IMR-90 (cell line): ENCODE measurements at regions not wholly inside any gene's neighbourhood (a gene's known extent, or its start where the extent isn't known, plus 50 kb on each side); places are given as distances from the start of the nearest gene placed in this dataset.

Experiments used
- BHLHE40 ChIP-seq: fragments of 150-350 bp; IDR thresholded peaks from 2 replicates; pipeline ENCODE4 v1.6.1; 2016; ENCODE audit warnings: mild to moderate bottlenecking, low read depth, low read length
- CHD1 ChIP-seq: IDR thresholded peaks from 2 replicates; pipeline ENCODE4 v1.6.1; 2012; ENCODE audit warnings: low read depth, low read length, improper control_type of control experiment
- CTCF ChIP-seq: conservative IDR thresholded peaks from 2 replicates; pipeline ENCODE4 v1.5.1; 2012; ENCODE audit warnings: mild to moderate bottlenecking, low read depth, low read length, improper control_type of control experiment
- ELK1 ChIP-seq: fragments of 150-350 bp; IDR thresholded peaks from 2 replicates; pipeline ENCODE4 v1.6.1; 2016; ENCODE audit warnings: low read depth, mild to moderate bottlenecking, low read length, moderate library complexity, borderline replicate concordance
- FOS ChIP-seq: fragments of 150-350 bp; IDR thresholded peaks from 2 replicates; pipeline ENCODE4 v1.6.1; 2016; ENCODE audit warnings: low read depth, low read length
- MAFK ChIP-seq: IDR thresholded peaks from 2 replicates; pipeline ENCODE4 v1.6.1; 2012; ENCODE audit warnings: low read depth, low read length, improper control_type of control experiment
- MAZ ChIP-seq: IDR thresholded peaks from 2 replicates; pipeline ENCODE4 v1.6.1; 2012; ENCODE audit warnings: low read depth, mild to moderate bottlenecking, low read length, improper control_type of control experiment, moderate library complexity, borderline replicate concordance
- MXI1 ChIP-seq: IDR thresholded peaks from 2 replicates; pipeline ENCODE4 v1.6.1; 2012; ENCODE audit warnings: low read depth, mild to moderate bottlenecking, low read length, moderate library complexity, borderline replicate concordance
- NFE2L2 ChIP-seq: fragments of 150-350 bp; IDR thresholded peaks from 2 replicates; pipeline ENCODE4 v1.6.1; 2016; ENCODE audit warnings: low read depth, mild to moderate bottlenecking, low read length
- POLR2A ChIP-seq: IDR thresholded peaks from 2 replicates; pipeline ENCODE4 v1.6.1; 2012; ENCODE audit warnings: mild to moderate bottlenecking, low read depth, low read length
- RAD21 ChIP-seq: IDR thresholded peaks from 2 replicates; pipeline ENCODE4 v1.6.1; 2012; ENCODE audit warnings: low read length, improper control_type of control experiment
- RCOR1 ChIP-seq: IDR thresholded peaks from 2 replicates; pipeline ENCODE4 v1.6.1; 2012; ENCODE audit warnings: mild to moderate bottlenecking, low read length, improper control_type of control experiment; ENCODE audit not compliant: insufficient replicate concordance
- RFX5 ChIP-seq: IDR thresholded peaks from 2 replicates; pipeline ENCODE4 v1.8.0; 2012; ENCODE audit warnings: low read depth, mild to moderate bottlenecking, low read length, moderate library complexity
- SMC3 ChIP-seq: fragments of 150-350 bp; IDR thresholded peaks from 2 replicates; pipeline ENCODE4 v1.6.1; 2016; ENCODE audit warnings: low read depth, mild to moderate bottlenecking, antibody characterized with exemption, low read length, moderate library complexity

- TF ChIP-seq CTCF: no peak
- TF ChIP-seq SMC3: no peak
- no peak for TF ChIP-seq POLR2A
- no peak for TF ChIP-seq RFX5
- TF ChIP-seq NFE2L2: no peak
- no peak for TF ChIP-seq ELK1
- TF ChIP-seq MAFK: no peak
- TF ChIP-seq MXI1: no peak
- no peak for TF ChIP-seq FOS
- no peak for TF ChIP-seq RAD21
- TF ChIP-seq MAZ: no peak
- TF ChIP-seq RCOR1: no peak
- TF ChIP-seq CHD1: no peak
- TF ChIP-seq BHLHE40: no peak
Measured at GRCh38 chr6:104539173-104539572, 320.5 kb downstream of the HACE1 start.
